GM19023 (cell line): ENCODE measurements at regions not wholly inside any gene's neighbourhood (a gene's known extent, or its start where the extent isn't known, plus 50 kb on each side); places are given as distances from the start of the nearest gene placed in this dataset.

ENCODE experiments used
- ATAC-seq: cut with Tn5 transposase; IDR thresholded peaks from one replicate; pipeline ENCODE4 v1.9.1; 2021; ENCODE audit warnings: mild to moderate bottlenecking, moderate library complexity; ENCODE audit not compliant: unreplicated experiment

DNA sequence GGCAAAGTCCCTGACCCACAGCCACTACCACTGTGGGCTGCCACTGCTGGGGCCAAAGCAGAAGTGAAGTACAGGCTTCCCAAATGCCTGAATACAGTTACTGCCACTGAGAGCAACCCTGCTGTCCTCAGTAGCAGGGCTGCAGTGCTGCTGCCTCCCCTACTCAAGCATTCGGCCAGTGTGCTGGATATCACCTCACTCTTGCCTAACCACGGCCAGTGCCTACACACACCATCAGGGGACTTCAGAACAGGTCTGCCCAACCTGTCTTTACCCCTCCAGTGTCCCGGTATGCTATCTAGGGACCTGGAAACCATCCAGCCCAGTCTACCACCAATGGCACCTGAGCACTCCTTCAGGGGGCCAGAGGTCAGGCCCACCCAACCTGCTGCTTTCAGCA lies 261.5 kb upstream of the COL8A1 start:
- ATAC-seq = no peak

DNA sequence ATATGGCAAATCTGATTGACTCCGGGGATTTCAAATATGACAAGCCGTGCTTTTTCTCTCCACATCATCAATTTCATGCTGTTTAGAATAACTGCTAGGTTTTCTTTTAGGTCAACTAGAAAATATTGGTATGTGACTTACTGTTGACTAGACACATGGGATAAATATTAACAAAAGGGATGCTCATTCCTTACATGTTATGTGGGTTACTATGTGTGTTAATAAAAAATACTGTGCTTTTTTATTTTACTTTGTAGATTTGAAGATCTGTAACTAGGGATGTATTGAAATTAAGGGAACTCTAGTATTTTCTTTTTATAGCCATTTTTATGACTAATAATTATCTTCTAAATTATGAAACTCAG lies 264.6 kb upstream of the COL8A1 start:
- ATAC-seq = no peak

DNA sequence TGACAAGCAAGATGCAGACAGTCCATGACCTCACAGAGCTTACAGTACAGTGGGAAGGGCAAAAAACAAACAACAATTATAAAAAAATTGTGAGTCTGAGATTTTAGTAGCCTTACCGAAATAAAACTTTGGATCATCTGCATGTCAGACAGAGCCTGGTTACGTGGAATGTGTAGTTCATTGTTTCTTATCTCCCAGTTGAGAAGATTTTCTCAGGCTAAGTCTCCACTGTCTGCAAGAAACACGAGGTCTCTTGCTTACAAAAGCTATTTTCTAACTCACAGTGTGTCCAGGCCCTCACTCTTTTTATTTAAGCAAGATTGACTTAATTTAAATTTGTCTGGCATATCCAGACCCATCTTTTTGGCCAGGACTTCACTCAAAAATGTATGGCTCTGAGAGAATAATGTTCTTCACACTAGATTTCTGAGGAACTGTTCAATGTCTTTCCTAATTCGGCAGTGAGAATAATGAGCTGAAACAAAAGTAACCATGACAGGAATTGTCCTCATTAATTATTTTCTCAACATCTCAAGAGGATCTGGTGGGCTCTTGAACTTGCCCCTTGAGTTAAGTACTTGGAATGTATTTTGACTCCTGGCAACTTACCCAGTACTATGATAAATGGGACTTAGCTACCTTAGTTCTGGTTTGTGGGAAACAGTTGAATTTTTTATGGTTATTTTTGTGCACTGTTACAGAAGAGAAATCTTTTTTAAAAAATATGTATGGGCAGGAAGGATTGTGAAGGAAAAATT lies 265.1 kb upstream of the COL8A1 start:
- ATAC-seq = no peak

DNA sequence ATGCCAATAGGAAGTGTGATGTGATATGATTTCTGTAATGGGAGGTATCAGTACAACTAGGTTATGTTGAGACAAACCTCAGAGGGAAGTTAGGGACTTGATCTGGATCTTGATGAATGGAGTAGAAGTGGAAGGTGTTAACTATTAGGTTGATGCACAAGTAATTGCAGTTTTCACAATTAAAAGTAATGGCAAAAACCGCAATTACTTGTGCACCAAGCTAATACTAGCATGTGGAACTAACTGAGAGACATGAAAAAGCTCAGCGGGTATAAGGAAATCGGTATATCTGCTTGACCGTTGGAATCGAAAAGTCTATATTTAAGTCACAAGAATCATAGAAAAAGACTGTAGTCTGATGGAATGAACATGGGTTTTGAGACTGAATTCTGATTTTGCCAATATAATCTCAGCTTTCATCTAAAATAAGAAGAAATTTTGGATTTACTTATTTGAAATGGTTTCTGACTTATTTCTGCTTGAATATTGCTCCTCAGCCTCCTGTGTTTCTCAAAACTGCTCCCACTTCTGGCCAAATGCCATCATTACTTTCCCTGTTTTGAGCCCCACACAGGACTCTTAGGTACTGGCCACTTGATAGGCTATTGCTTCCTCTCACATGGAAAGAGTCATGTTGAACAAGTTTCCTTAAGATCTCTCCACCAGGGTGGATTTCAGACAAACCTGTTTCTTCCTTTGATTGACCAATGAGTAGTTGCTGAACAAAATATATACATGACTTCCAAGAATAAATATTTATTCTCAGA lies 271.5 kb upstream of the COL8A1 start:
- no peak for ATAC-seq

DNA sequence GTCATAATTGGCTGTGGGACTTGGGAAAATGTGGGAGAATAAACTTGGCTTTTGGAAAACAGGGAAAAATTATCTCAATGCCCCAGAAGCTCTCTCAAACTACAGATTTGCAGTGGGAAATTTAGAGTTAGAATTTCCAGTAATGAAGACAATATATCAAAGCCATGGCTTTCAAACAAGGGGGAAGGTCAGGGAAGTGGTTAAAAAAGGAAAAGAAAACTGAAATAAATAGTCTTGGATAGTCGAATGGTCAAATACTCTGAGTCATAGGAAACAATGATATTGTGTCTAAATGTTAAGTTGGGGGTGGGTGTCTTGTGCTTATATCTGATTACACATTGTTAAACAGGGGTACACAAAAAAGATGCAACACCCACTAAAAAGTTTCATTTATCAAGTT lies 272.4 kb upstream of the COL8A1 start:
- no peak for ATAC-seq

DNA sequence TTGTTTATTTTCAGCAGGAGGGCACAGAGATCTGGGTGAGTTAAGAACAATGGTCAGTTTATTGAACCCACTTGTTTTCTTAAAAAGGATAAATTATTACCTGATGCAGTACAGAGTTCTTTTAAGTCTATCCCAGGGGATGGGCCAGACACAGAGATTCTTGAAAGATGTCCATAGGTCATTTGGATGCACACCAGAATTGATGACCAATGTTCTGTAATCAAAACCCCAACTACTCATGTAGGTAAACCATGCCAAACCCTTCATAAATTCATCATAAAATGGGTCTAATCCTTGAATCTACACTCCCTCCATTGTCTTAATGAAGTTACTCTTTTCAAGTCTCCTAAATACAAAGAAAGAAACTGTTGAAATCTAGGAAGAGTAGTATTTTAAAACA lies 273.0 kb upstream of the COL8A1 start:
- no peak for ATAC-seq

DNA sequence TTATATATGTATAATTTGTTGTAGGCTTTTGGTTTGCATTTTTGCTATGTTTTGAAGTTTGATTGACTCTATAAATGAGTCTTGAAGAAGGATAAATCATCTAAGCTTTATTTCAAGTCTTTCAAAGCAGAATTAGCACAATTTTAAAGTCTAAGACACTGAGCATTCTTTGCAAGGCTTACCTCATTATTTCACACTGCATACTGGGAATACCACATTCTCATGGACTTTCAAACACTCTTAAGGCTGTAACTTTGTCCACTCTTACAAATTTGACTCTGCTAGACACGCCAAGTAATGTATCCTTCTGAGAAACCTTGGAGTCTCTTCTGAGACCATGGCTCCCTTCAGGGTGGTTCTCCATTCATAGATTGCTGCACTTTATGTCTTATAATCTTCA lies 281.3 kb upstream of the COL8A1 start:
- no peak for ATAC-seq

DNA sequence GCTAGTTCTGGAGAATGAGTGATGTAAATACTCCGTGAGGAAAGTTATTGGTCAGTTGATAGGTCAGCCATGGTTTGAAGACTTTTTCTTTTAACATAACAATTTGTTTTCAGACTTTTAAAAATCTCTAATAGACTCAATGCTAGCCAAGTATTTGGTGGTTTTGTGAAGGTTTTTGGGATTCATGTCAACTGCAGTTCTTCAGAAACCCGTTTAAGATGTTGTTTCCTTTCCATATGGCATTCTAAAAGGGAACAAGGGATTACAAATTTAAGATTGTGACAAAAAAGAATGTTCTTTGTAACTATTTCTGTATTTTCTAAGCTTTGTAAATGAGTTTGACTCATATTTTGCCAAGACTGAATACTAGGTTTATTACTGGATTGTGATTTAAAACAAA lies 281.7 kb upstream of the COL8A1 start:
- no peak for ATAC-seq

DNA sequence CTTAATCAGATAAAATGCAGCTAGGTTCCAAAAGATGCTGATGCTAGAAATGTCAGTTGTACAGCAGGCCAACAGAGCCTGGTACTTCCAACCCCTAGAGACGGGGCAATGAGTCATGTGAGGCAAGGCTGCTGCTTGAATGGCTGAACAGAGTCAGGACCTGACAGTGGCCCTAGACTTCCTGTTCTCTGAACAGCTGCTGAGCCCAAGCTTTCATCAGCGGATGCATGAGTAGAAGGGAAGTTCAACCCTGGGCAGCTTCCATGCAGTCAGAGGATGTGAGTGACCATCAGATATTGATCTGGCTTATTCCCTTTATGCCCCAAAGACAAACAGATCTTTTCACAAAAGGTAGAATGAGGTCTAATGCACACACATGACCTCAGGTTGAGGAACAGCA lies 282.9 kb upstream of the COL8A1 start:
- no peak for ATAC-seq

DNA sequence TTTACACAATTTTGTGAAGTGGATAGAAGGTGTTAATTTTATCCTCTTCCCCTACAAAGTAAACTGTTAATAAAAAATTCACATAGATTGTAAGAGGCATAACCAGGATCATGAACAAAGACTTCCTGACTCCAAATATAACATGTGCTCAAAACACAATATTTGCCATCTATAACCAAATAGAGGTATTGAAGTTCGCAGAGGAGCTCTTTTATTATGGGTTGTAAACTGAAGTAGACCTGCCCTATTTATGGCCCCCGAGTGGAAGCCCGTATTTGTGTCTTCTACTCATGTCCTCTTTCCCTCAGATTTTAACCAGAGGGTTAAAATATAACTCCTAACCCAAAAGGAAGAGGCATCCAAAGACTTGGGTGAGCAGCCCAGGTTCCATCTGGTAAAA lies 285.6 kb upstream of the COL8A1 start:
- no peak for ATAC-seq

DNA sequence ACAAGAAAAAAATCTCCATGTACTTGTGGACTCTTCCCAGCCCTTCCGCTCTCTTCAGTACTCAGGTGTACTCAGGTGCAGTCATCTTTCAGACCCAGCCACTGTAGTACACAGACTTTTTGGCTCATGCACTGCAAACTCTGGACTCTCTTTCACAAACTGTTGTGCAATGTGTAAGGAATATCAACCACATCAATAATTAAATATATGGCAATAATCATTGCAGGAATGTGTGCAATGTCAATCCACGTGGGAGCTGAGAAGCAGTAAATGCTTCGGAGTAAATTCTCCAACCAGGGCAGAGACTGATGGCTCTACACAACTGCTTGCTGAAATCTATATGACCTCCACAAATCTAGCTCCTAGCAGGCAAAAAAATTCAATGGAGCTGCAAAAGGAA lies 287.3 kb upstream of the COL8A1 start:
- ATAC-seq = no peak

DNA sequence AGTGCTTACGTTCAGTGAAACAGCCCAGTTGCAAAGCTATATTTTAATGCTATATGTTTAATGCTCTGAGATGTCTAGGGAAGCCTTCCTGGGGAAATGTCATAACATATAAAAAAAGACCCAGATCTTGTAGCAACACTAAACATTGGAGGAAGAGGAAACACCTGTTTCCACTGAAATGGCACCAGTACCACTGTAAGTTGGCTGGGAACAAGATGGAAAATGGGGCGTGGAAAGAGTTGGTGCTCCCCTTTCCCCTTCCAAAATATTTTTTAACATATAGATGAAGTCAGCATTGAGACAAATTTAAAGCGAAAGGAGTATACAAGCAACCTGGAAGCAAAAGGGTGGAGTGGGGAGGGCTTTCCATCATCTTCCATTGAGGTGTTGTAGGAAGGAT lies 289.9 kb upstream of the COL8A1 start:
- ATAC-seq = no peak

DNA sequence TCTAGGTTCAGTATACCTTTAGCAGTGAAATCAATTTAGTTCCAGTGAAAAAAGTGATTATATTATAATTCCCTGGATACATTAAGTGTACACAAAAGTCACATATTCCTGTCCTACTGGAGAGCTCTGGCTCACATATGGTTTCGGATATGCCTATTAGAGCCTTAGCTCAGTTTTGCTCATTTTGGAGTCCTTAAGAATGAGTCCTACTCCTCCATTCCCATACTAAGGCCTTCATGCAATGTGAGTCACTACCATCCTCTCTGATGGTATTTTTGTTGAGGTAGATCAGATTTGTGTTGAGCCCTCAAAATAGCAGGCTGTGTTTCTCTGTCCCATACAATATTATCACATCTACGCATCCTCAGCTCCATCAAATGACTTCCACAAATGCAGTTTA lies 294.2 kb upstream of the COL8A1 start:
- no peak for ATAC-seq

DNA sequence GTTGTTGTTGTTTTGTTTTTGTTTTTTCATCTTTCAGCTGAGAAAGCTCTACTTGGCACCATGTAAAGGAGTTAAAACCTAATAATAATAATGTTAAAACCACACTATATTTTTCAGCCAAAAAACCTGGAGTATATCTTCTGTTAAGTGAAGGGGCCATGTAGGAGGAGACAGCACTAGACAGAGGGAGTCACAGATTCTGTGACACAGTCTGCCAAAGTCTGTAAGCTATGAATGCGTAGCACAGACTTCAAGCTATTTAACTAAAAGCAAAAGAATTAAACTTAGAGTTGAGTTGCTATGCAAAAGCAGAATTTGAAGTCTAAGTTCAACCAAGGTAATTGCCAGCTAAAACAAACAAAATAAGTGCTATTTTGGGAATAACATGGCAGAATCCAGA lies 296.0 kb upstream of the COL8A1 start:
- no peak for ATAC-seq

DNA sequence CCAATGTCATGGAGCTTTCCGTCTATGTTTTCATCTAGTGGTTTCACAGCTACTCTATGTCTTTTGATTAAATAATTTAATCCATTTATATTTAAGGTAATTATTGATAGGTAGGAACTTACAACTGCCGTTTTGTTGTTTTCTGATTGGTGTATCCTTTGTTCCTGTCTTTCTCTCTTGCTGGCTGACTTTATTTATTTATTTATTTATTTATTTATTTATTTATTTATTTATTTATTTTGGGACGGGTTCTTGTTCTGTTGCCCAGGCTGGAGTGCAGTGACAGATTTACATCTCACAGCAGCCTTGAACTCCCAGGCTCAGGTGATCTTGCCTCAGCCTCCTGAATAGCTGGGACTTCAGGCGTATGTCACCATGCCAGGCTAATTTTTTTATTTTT lies 299.2 kb upstream of the COL8A1 start:
- no peak for ATAC-seq

DNA sequence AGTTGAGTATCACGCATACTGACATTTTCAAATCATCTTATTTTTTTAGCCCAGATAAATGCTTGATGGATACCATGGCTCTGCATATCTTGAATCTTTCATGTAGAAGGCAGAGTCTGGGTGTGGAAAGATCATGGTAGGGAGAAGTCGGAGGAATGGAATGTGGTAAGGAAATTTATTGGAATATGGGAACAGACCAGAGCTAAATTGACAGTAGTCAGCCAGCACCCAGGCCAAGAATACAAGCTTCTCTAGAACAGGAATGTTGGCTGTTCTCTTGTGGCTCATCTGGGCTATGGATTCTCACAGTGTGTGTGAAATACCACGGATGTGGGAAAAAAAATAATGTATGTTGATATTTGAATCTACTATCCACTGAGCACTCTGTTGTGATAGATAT lies 305.7 kb upstream of the COL8A1 start:
- no peak for ATAC-seq

DNA sequence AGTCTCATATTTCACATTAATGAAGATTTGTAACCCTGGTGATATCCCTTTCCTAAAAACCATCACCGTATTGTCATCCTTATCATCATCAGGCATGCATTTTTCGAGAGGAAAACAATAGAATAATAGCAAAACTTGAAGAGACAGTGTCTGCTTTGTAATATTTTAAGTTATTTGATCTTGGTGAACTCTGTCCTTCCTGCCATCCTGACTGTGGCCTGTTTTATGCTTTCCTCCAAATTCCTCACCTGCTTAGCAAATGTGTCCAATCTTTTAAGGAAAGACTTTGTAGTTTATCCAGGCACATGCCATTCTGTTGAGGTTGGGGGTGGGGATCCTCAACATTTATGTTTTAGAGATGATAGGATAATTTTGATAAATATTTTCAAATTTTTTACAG lies 306.1 kb upstream of the COL8A1 start:
- no peak for ATAC-seq

DNA sequence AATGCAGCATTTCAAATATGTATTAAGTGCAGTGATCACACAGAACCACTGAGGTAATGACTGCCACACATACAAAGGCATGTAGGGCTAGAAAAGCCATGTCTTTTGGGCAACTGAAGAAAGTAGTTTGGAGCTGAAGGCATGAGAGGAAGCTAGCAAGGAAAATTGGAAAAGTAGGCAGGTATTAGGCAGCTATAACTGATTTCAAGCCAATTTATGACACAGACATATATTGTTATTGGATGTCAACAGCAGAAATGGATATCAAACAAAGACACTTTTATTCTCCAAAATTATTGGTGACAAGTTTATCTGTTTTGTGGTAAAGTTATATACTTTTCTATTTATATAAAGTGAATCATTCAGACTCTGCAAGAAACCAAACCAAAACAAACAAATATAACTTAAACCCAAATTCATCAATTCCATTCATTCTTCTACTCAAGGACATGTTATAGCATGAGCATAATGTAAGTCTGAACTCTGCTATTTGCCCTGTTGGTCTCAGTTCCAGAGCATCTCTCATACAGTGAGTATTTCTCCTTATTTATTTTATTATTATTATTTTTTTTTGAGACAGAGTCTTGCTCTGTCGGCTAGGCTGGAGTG lies 307.4 kb upstream of the COL8A1 start:
- no peak for ATAC-seq

DNA sequence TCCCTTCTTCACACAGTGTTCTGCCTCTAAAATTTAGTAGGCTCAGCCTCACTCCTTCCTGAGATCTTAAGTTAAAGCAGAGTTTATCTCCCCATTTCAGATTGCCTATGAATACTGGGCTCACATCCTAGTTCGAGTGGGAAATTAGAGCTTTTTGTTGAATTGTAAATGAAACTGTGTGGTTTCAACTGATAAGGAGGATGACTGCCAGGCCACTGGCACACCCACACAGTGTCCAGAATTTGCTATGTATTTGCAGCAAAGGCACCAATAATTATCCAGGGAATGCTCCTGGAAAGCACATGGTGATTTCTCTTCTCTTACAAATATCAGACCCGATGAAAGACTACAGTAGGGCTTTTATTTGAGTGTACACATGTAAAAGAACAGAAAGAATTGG lies 308.1 kb upstream of the COL8A1 start:
- ATAC-seq = no peak

DNA sequence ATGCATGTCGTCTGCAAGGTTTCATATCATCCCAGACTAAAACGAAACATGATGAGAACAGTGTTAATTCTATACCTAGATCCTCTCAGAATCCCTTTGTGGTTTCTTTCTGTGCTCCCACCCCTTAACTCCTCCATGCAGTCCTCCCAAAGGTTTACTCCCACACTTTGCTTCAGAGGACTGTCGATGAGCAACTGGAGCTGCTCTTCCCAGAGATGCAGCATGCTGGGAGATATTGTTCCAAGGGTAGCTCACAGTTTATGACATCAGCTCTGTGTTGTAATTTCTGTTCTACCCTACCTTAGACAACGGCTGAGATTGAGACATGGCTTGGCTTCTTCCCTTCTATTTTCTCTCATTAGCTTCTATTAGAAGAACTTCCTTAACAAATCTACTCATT lies 313.0 kb upstream of the COL8A1 start:
- ATAC-seq = no peak

DNA sequence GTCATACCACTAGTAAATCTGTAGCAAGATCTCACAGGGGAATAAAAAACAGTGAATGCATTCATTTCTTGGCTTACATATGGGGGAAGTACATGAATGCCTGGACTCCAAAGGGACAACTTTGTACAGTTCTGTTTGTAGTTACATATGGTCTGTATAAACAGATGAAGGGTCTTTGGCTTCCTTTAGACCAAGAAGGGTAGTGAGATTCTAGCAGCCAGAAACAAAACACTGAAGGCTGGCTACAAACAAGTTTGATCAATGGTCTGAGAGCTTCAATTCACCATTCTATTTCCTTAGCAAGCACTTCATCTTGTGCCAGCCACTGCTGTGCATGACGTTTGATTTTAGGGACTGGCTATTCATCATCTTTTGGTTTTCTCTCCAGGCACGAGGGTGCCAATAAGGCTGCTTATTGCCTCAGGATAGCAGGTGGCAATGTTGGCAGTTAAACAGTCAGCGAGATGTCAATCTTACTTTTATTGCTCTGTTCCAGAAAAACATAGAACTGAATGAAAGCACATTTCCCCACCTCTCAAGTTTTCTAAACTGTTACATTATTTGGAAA lies 313.7 kb upstream of the COL8A1 start:
- ATAC-seq = no peak

DNA sequence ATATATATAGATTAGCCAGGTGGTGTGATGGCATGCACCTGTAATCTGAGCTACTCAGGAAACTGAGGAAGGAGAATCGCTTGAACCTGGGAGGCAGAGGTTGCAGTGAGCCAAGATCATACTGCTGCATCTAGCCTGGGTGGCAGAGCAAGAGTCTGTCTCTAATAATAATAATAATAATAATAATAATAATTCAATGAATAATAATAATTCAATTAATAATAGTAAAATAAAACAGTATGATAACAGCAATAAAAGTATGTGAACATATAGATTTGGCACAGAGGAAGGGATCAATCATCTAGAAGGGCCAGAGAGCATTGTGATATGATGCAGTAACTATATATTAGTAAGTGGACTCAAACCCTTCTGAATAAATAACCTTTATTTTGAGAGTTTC lies 314.5 kb upstream of the COL8A1 start:
- no peak for ATAC-seq
